SK-N-SH (cell line): ENCODE measurements at regions not wholly inside any gene's neighbourhood (a gene's known extent, or its start where the extent isn't known, plus 50 kb on each side); places are given as distances from the start of the nearest gene placed in this dataset.

Source experiments
- CTCF ChIA-PET: fragments of 300-600, 350-600 bp; formaldehyde crosslinking; extraction: SDS; loops from one replicate; lab custom pipeline; 2021; lab: Yijun Ruan, JAX
- POLR2A ChIA-PET: fragments of 350-600 bp; sonication (Branson Sonifier 250); formaldehyde crosslinking; extraction: SDS; loops from one replicate; lab custom pipeline; 2020; ENCODE audit warnings: antibody characterized with exemption, inconsistent platforms; lab: Yijun Ruan, JAX
- DNase-seq: peaks from one replicate; pipeline ENCODE4 v3.0.0; 2012
- H2AFZ ChIP-seq: fragments of 200-600 bp; sonication (generic); 2 replicates; pipeline ENCODE4 v1.8.1; 2016; ENCODE audit warnings: antibody characterized with exemption, mild to moderate bottlenecking, low read depth
- H3F3A ChIP-seq: fragments of 200-600 bp; sonication (generic); replicated peaks from 2 replicates; pipeline ENCODE3; 2016; ENCODE audit warnings: antibody characterized with exemption, mild to moderate bottlenecking; ENCODE audit not compliant: insufficient read depth
- H3K27ac ChIP-seq, 2 experiments: fragments of 200-500 bp in 1 of 2; fragments of 200-600 bp in 1 of 2; sonication (Bioruptor generic) in 1 of 2; sonication (generic), shearing (Covaris generic) in 1 of 2; 2 replicates each; pipeline versions ENCODE4 v1.5.1 to v1.6.1; 2014 to 2016; ENCODE audit warnings: low read depth in 2 of 2, inconsistent platforms in 1 of 2, low read length in 1 of 2, mild to moderate bottlenecking in 1 of 2, mixed read lengths in 1 of 2
- H3K27me3 ChIP-seq: fragments of 200-600 bp; sonication (generic), shearing (Covaris generic); 2 replicates; pipeline ENCODE4 v1.6.1; 2016; ENCODE audit warnings: mixed run types; ENCODE audit not compliant: insufficient read depth
- H3K36me3 ChIP-seq, 2 experiments: fragments of 200-500 bp in 1 of 2; fragments of 200-600 bp in 1 of 2; sonication (Bioruptor generic) in 1 of 2; sonication (generic) in 1 of 2; replicated peaks in 1 of 2; 2 replicates each; pipeline versions ENCODE3 to v1.5.1; 2014 to 2016; ENCODE audit warnings: low read length in 1 of 2, mild to moderate bottlenecking in 1 of 2; ENCODE audit not compliant: insufficient read depth in 2 of 2, control insufficient read depth in 1 of 2
- H3K4me1 ChIP-seq, 2 experiments: fragments of 200-500 bp in 1 of 2; fragments of 200-600 bp in 1 of 2; sonication (Bioruptor generic) in 1 of 2; sonication (generic), shearing (Covaris generic) in 1 of 2; 2 replicates each; pipeline versions ENCODE4 v1.5.1 to v1.6.1; 2014 to 2016; ENCODE audit warnings: low read depth in 1 of 2, low read length in 1 of 2, mixed run types in 1 of 2; ENCODE audit not compliant: insufficient read depth in 2 of 2, control insufficient read depth in 1 of 2
- H3K4me2 ChIP-seq: fragments of 200-600 bp; sonication (generic), shearing (Covaris generic); 2 replicates; pipeline ENCODE4 v1.6.1; 2017; ENCODE audit warnings: mixed run types
- H3K4me3 ChIP-seq, 2 experiments: fragments of 200-500 bp in 1 of 2; fragments of 200-600 bp in 1 of 2; sonication (Bioruptor generic) in 1 of 2; sonication (generic), shearing (Covaris generic) in 1 of 2; 2 replicates each; pipeline versions ENCODE4 v1.5.1 to v1.8.1; 2014 to 2016; ENCODE audit warnings: low read depth in 2 of 2, inconsistent platforms in 1 of 2, low read length in 1 of 2, mild to moderate bottlenecking in 1 of 2, mixed read lengths in 1 of 2, moderate library complexity in 1 of 2
- H3K79me2 ChIP-seq: fragments of 200-600 bp; sonication (generic); 2 replicates; pipeline ENCODE4 v1.8.1; 2017; ENCODE audit warnings: mild to moderate bottlenecking; ENCODE audit not compliant: insufficient read depth
- H3K9ac ChIP-seq: fragments of 200-600 bp; sonication (generic); 2 replicates; pipeline ENCODE4 v1.6.1; 2017; ENCODE audit warnings: mixed run types
- H3K9me2 ChIP-seq: fragments of 200-600 bp; sonication (generic); 2 replicates; pipeline ENCODE4 v1.6.1; 2017; ENCODE audit warnings: mixed run types
- H3K9me3 ChIP-seq: fragments of 200-600 bp; sonication (generic); 2 replicates; pipeline ENCODE4 v1.6.1; 2017; ENCODE audit warnings: mixed run types, mild to moderate bottlenecking, moderate library complexity
- H4K20me1 ChIP-seq: fragments of 200-600 bp; sonication (generic); 2 replicates; pipeline ENCODE4 v1.6.1; 2017; ENCODE audit warnings: mild to moderate bottlenecking, mixed run types; ENCODE audit not compliant: insufficient read depth
- CHD2 ChIP-seq: fragments of 150-350 bp; IDR thresholded peaks from 2 replicates; pipeline ENCODE4 v1.6.1; 2018; ENCODE audit warnings: low read length; ENCODE audit not compliant: partially characterized antibody
- EP300 ChIP-seq, 2 experiments: IDR thresholded peaks; 2 replicates each; pipeline versions ENCODE4 v1.4.0 to v1.6.1; 2012; ENCODE audit warnings: borderline replicate concordance in 1 of 2, low read depth in 1 of 2, low read length in 1 of 2
- FOSL2 ChIP-seq: IDR thresholded peaks from 2 replicates; pipeline ENCODE4 v1.4.0; 2012; ENCODE audit warnings: low read depth, mild to moderate bottlenecking, moderate library complexity, borderline replicate concordance
- GATA2 ChIP-seq: sonication (generic); formaldehyde crosslinking; IDR thresholded peaks from 2 replicates; pipeline ENCODE4 v1.5.0; 2020; ENCODE audit warnings: mild to moderate bottlenecking, missing genetic modification reagents
- POLR2AphosphoS5 ChIP-seq: IDR thresholded peaks from 2 replicates; pipeline ENCODE4 v1.6.1; 2012; ENCODE audit warnings: low read depth, low read length
- RCOR1 ChIP-seq: fragments of 150-350 bp; IDR thresholded peaks from 2 replicates; pipeline ENCODE4 v1.6.1; 2017; ENCODE audit warnings: antibody characterized with exemption, low read length
- RXRA ChIP-seq: IDR thresholded peaks from 2 replicates; pipeline ENCODE4 v1.4.0; 2012; ENCODE audit warnings: low read depth, mild to moderate bottlenecking, borderline replicate concordance
- SIN3A ChIP-seq: IDR thresholded peaks from 2 replicates; pipeline ENCODE4 v1.6.1; 2012; ENCODE audit warnings: low read depth, mild to moderate bottlenecking, low read length, moderate library complexity, borderline replicate concordance
- TEAD4 ChIP-seq: IDR thresholded peaks from 2 replicates; pipeline ENCODE4 v1.4.0; 2012; ENCODE audit warnings: mild to moderate bottlenecking, borderline replicate concordance; ENCODE audit not compliant: insufficient read depth
- YY1 ChIP-seq: IDR thresholded peaks from 2 replicates; pipeline ENCODE4 v1.4.0; 2012; ENCODE audit warnings: low read depth, mild to moderate bottlenecking
- WGBS: methylation state at CpG from one replicate; pipeline ENCODE4 v1.1.6; 2017; ENCODE audit warnings: low lambda C conversion rate; 5-methylcytosine and 5-hydroxymethylcytosine counted together
- TF ChIP-seq, protein P1 (sequence below): IDR thresholded peaks from 2 replicates; pipeline ENCODE4 v1.6.1; 2012; ENCODE audit warnings: mild to moderate bottlenecking, low read depth, low read length, moderate library complexity
- TF ChIP-seq, protein P2 (sequence below): IDR thresholded peaks from 2 replicates; pipeline ENCODE4; 2012
- TF ChIP-seq, protein P3 (sequence below): IDR thresholded peaks from 2 replicates; pipeline ENCODE4 v1.4.0; 2012; ENCODE audit warnings: low read depth

DNA sequence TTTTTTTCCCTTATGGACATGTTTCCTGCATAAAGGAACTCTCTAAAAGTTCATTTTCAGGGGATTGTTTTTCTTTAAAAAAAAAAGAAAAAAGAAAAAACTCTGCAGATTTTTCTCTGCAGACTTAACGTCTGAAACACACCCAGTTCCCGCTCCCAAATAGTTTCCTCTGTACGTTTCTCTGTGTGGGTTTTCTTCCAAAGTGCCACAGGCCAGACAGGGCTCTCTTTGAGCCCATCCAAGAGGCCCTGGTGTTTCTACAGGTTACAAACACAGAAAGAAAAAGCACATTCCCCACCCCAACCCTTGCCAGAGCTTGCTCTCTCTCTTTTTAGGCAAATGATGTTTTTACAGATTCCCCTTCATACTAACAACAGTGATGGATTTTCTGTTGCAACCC is 258.6 kb downstream of the FNDC1 start:
- no peaks in the 10 kb centered on the region; the same call in 1 of the 2 replicates for H3K27me3 ChIP-seq
- POLR2A ChIA-PET = no interaction called here
- no peaks in the 10 kb centered on the region for H3K36me3 ChIP-seq
- CTCF ChIA-PET = no interaction called here
- no peaks in the 10 kb centered on the region for H3F3A ChIP-seq
- H3K4me2 ChIP-seq = no peak overlapping the region
- no peaks in the 10 kb centered on the region for H3K9me3 ChIP-seq
- H3K4me3 ChIP-seq = no peak overlapping the region
- H3K9me2 ChIP-seq = no peaks in the 10 kb centered on the region
- H3K79me2 ChIP-seq = no peaks in the 10 kb centered on the region
- 4% methylated on average over 3 of the region's 3 CpGs for WGBS
- H3K9ac ChIP-seq = no peak overlapping the region
- H3K4me1 ChIP-seq = no peaks in the 10 kb centered on the region
- H2AFZ ChIP-seq = no peak overlapping the region
- no peak overlapping the region for H3K27ac ChIP-seq
- no peak for DNase-seq
- TF ChIP-seq POLR2AphosphoS5 (no peak), FOSL2 (no peak), YY1 (no peak), CHD2 (no peak), RXRA (no peak), GATA2 (CRISPR knock-in tag) (no peak)
- TF ChIP-seq, protein P1, sequence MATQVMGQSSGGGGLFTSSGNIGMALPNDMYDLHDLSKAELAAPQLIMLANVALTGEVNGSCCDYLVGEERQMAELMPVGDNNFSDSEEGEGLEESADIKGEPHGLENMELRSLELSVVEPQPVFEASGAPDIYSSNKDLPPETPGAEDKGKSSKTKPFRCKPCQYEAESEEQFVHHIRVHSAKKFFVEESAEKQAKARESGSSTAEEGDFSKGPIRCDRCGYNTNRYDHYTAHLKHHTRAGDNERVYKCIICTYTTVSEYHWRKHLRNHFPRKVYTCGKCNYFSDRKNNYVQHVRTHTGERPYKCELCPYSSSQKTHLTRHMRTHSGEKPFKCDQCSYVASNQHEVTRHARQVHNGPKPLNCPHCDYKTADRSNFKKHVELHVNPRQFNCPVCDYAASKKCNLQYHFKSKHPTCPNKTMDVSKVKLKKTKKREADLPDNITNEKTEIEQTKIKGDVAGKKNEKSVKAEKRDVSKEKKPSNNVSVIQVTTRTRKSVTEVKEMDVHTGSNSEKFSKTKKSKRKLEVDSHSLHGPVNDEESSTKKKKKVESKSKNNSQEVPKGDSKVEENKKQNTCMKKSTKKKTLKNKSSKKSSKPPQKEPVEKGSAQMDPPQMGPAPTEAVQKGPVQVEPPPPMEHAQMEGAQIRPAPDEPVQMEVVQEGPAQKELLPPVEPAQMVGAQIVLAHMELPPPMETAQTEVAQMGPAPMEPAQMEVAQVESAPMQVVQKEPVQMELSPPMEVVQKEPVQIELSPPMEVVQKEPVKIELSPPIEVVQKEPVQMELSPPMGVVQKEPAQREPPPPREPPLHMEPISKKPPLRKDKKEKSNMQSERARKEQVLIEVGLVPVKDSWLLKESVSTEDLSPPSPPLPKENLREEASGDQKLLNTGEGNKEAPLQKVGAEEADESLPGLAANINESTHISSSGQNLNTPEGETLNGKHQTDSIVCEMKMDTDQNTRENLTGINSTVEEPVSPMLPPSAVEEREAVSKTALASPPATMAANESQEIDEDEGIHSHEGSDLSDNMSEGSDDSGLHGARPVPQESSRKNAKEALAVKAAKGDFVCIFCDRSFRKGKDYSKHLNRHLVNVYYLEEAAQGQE = no peak
- H4K20me1 ChIP-seq = no peaks in the 10 kb centered on the region

DNA sequence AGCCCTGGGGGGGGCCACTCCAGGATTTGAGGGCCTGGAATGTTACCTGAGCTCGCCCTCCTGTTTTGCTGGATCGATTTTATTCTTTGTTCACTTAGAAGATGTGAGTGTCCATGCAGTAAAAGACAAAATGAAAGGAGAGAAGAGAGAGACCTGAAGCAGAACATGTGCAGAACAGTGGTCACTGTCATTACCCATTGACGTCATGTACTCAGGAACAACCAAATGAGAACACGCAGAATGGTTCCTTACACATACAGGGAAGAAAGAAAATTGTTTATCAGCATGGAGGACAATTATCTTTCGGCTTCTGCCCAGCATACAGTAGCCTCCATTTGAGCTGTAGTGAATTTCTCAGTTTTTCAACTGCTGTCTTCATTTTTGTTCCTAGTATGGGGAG is 258.1 kb downstream of the FNDC1 start:
- H3K9me2 ChIP-seq = no peaks in the 10 kb centered on the region
- H3K27ac ChIP-seq = no peak overlapping the region
- H3K27me3 ChIP-seq = no peaks in the 10 kb centered on the region; the same call in 1 of the 2 replicates
- ChIA-PET POLR2A (no interaction called here), CTCF (no interaction called here)
- no peaks in the 10 kb centered on the region for H3F3A ChIP-seq
- no peaks in the 10 kb centered on the region for H3K36me3 ChIP-seq
- no peak for TF ChIP-seq RCOR1
- no peaks in the 10 kb centered on the region for H3K79me2 ChIP-seq
- no peak overlapping the region for H2AFZ ChIP-seq
- WGBS = 2% methylated on average over 5 of the region's 5 CpGs
- no peaks in the 10 kb centered on the region for H4K20me1 ChIP-seq
- no peak overlapping the region for H3K9ac ChIP-seq
- no peaks in the 10 kb centered on the region for H3K9me3 ChIP-seq
- no peak overlapping the region for H3K4me3 ChIP-seq
- no peak overlapping the region for H3K4me2 ChIP-seq
- no peaks in the 10 kb centered on the region for H3K4me1 ChIP-seq
- DNase-seq = no peak

DNA sequence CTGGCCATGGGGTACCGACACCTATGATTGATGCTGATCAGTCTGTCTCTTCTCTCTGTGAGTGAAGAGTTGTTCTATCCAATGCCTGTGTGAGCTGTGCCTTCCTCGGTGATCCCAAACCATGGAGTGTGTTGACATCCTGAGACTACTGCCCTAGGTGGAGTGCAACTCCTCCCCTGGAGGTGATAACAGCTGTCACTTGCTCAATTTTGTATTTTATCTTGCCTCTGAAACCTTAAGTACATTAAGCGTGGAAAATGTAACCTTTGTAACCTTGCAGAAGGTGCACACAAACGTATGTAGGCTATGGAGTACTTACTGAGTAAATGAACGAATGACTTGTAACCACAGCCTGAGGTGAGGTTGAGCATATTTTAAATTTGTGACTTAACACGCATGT is 256.2 kb downstream of the FNDC1 start:
- 1% methylated on average over 6 of the region's 6 CpGs for WGBS
- no peaks in the 10 kb centered on the region for H3K4me1 ChIP-seq
- ChIA-PET CTCF (no interaction called here), POLR2A (no interaction called here)
- no peak overlapping the region for H3K4me3 ChIP-seq
- no peaks in the 10 kb centered on the region; the same call in none of the 2 replicates for H3K27me3 ChIP-seq
- no peaks in the 10 kb centered on the region for H4K20me1 ChIP-seq
- no peak overlapping the region for H3K9ac ChIP-seq
- no peaks in the 10 kb centered on the region for H3K9me3 ChIP-seq
- no peaks in the 10 kb centered on the region for H3K36me3 ChIP-seq
- no peak overlapping the region for H3K4me2 ChIP-seq
- no peak overlapping the region for H2AFZ ChIP-seq
- no peaks in the 10 kb centered on the region for H3K9me2 ChIP-seq
- no peaks in the 10 kb centered on the region for H3K79me2 ChIP-seq
- no peak overlapping the region for H3K27ac ChIP-seq
- no peak for DNase-seq
- H3F3A ChIP-seq = no peaks in the 10 kb centered on the region
- TF ChIP-seq RCOR1 (no peak), CHD2 (no peak), TEAD4 (no peak), EP300 (IDR thresholded peaks at IDR 0.05; ENCODE audit: borderline replicate concordance in 1 of 2, low read depth in 1 of 2, low read length in 1 of 2) (no peak), SIN3A (no peak), FOSL2 (no peak)
- TF ChIP-seq, protein P1 = no peak
- TF ChIP-seq, protein P2, sequence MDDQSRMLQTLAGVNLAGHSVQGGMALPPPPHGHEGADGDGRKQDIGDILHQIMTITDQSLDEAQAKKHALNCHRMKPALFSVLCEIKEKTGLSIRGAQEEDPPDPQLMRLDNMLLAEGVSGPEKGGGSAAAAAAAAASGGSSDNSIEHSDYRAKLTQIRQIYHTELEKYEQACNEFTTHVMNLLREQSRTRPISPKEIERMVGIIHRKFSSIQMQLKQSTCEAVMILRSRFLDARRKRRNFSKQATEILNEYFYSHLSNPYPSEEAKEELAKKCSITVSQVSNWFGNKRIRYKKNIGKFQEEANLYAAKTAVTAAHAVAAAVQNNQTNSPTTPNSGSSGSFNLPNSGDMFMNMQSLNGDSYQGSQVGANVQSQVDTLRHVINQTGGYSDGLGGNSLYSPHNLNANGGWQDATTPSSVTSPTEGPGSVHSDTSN = no peak
- TF ChIP-seq, protein P3, sequence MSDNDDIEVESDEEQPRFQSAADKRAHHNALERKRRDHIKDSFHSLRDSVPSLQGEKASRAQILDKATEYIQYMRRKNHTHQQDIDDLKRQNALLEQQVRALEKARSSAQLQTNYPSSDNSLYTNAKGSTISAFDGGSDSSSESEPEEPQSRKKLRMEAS = no peak
